RWPE2 (cell line): ENCODE measurements at regions not wholly inside any gene's neighbourhood (a gene's known extent, or its start where the extent isn't known, plus 50 kb on each side); places are given as distances from the start of the nearest gene placed in this dataset.
A peak's percentile ranks its signal among the peaks of the same experiment; 100 is the strongest.

ENCODE experiments used
- ATAC-seq: fragments of 200-7000 bp; cut with Tn5 transposase; 3 replicates; pipeline ENCODE4 v1.9.1; 2021; ENCODE audit warnings: low read depth
- DNase-seq: peaks from one replicate; pipeline ENCODE4 v3.0.0-alpha.2; 2020; ENCODE audit warnings: low spot score
- H3K27ac ChIP-seq: fragments of 450-650 bp; 2 replicates; pipeline ENCODE4 v1.5.1; 2017; ENCODE audit warnings: mild to moderate bottlenecking; ENCODE audit not compliant: poor library complexity, severe bottlenecking
- H3K27me3 ChIP-seq: fragments of 250-450 bp; sonication (Bioruptor Pico); 2 replicates; pipeline ENCODE4 v1.5.1; 2021; ENCODE audit warnings: mild to moderate bottlenecking, moderate library complexity; ENCODE audit not compliant: insufficient read depth, poor library complexity, severe bottlenecking
- H3K36me3 ChIP-seq: fragments of 250-450 bp; sonication (Bioruptor Pico); 2 replicates; pipeline ENCODE4 v1.5.1; 2020; ENCODE audit warnings: low read depth, mild to moderate bottlenecking, moderate library complexity
- H3K4me1 ChIP-seq: fragments of 250-450 bp; sonication (Bioruptor Pico); 2 replicates; pipeline ENCODE4 v1.5.1; 2021; ENCODE audit warnings: mild to moderate bottlenecking, moderate library complexity; ENCODE audit not compliant: insufficient read depth, poor library complexity, severe bottlenecking
- H3K4me3 ChIP-seq: fragments of 250-450 bp; sonication (Bioruptor Pico); 2 replicates; pipeline ENCODE4 v1.5.1; 2021; ENCODE audit warnings: mild to moderate bottlenecking, moderate library complexity; ENCODE audit not compliant: severe bottlenecking
- H3K9me3 ChIP-seq: fragments of 250-450 bp; sonication (Bioruptor Pico); 2 replicates; pipeline ENCODE4 v1.5.1; 2021; ENCODE audit warnings: mild to moderate bottlenecking, moderate library complexity; ENCODE audit not compliant: severe bottlenecking
- TF ChIP-seq, protein P1 (sequence below): fragments of 450-650 bp; IDR thresholded peaks from one replicate; pipeline ENCODE4 v1.5.1; 2017; ENCODE audit warnings: mild to moderate bottlenecking, moderate library complexity; ENCODE audit not compliant: poor library complexity, severe bottlenecking

DNA sequence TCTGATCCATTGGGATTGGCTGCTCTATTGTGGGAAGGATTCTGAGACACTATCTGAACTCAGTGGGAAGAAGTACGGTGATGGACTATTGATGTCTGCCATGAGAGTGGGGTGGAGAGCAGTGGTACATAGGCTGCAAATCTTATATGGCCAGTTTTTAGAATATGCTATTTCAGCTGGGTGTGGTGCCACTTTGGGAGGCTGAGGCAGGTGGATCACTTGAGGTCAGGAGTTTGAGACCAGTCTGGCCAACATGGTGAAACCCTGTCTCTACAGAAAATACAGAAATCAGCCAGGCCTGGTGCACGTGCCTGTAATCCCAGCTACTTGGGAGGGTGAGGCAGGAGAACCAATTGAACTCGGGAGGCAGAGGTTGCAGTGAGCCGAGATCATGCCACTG is 505.9 kb downstream of the MED13L start:
- DNase-seq (no peak), ATAC-seq (no peak)
- peaks cover 5% of the 10 kb centered on the region for H3K4me1 ChIP-seq
- TF ChIP-seq, protein P1, sequence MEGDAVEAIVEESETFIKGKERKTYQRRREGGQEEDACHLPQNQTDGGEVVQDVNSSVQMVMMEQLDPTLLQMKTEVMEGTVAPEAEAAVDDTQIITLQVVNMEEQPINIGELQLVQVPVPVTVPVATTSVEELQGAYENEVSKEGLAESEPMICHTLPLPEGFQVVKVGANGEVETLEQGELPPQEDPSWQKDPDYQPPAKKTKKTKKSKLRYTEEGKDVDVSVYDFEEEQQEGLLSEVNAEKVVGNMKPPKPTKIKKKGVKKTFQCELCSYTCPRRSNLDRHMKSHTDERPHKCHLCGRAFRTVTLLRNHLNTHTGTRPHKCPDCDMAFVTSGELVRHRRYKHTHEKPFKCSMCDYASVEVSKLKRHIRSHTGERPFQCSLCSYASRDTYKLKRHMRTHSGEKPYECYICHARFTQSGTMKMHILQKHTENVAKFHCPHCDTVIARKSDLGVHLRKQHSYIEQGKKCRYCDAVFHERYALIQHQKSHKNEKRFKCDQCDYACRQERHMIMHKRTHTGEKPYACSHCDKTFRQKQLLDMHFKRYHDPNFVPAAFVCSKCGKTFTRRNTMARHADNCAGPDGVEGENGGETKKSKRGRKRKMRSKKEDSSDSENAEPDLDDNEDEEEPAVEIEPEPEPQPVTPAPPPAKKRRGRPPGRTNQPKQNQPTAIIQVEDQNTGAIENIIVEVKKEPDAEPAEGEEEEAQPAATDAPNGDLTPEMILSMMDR: no peak
- no peaks in the 10 kb centered on the region for H3K36me3 ChIP-seq
- no peaks in the 10 kb centered on the region for H3K9me3 ChIP-seq
- H3K27me3 ChIP-seq: no peaks in the 10 kb centered on the region
- H3K4me3 ChIP-seq: no peak overlapping the region
- H3K27ac ChIP-seq: no peak overlapping the region

GRCh38 chr12:115771065-115771464 is 506.4 kb downstream of the MED13L start:
- no peaks in the 10 kb centered on the region for H3K36me3 ChIP-seq
- no peaks in the 10 kb centered on the region for H3K27me3 ChIP-seq
- ATAC-seq (peak; percentile 86), DNase-seq (no peak)
- TF ChIP-seq, protein P1: peak; percentile 52
- no peak overlapping the region for H3K4me3 ChIP-seq
- no peaks in the 10 kb centered on the region for H3K9me3 ChIP-seq
- no peak overlapping the region for H3K27ac ChIP-seq
- peaks cover 5% of the 10 kb centered on the region for H3K4me1 ChIP-seq

DNA sequence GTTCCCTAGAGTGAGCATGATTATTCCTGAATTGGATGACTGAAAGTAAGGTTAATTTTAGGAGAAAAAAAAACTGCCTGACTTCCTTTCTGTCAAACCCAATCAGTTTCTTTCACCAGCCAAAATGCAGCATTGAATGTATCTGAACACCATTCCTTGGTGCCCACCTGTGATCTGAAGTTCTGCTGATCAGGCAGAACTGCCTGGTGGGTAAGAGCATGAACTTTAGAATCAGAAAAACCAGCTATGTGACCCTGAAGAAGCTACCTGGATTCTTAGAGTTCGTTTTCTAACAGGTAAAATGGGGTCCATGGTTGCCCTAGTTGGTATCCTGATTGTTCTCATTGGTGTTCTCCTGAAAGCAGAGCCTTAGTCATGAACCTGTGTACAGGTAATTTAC is 506.9 kb downstream of the MED13L start:
- Histone ChIP-seq H3K9me3 (no peaks in the 10 kb centered on the region), H3K4me3 (no peak overlapping the region), H3K4me1 (peaks cover 5% of the 10 kb centered on the region), H3K36me3 (no peaks in the 10 kb centered on the region), H3K27ac (no peak overlapping the region), H3K27me3 (no peaks in the 10 kb centered on the region)
- DNase-seq: no peak
- no peak for ATAC-seq
- TF ChIP-seq, protein P1: no peak

DNA sequence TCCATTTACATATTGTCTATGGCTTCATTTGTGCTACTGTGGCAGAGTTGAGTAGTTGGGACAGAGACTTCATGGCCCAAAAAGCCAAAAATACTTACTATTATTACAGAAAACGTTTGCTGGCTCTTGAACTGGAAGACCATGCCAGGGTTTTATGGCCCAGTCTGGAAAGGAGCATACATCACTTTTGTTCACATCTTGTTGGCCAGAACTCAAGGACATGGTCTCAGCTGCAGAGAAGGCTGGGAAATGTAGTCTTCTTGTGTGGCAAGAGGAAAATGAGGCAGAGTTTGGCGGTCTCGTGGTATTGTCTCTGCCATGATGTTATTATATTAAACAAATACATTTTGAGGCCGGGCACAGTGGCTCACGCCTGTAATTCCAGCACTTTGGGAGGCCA is 509.6 kb downstream of the MED13L start:
- H3K4me1 ChIP-seq: peaks cover 16% of the 10 kb centered on the region
- ATAC-seq (no peak), DNase-seq (no peak)
- H3K4me3 ChIP-seq: no peak overlapping the region
- no peaks in the 10 kb centered on the region for H3K27me3 ChIP-seq
- no peaks in the 10 kb centered on the region for H3K36me3 ChIP-seq
- TF ChIP-seq, protein P1: no peak
- H3K9me3 ChIP-seq: no peaks in the 10 kb centered on the region
- no peak overlapping the region for H3K27ac ChIP-seq

GRCh38 chr12:115763982-115764621 is 513.4 kb downstream of the MED13L start:
- H3K9me3 ChIP-seq: no peaks in the 10 kb centered on the region
- peak; percentile 61 for ATAC-seq
- peaks cover 43% of the 10 kb centered on the region for H3K4me1 ChIP-seq
- DNase-seq: peak; percentile 74
- no peak overlapping the region for H3K4me3 ChIP-seq
- TF ChIP-seq, protein P1: no peak
- H3K27ac ChIP-seq: peak overlapping the region; percentile 96
- H3K27me3 ChIP-seq: no peaks in the 10 kb centered on the region
- H3K36me3 ChIP-seq: no peaks in the 10 kb centered on the region
